ENCODE measurements at regions not wholly inside any gene's neighbourhood (a gene's known extent, or its start where the extent isn't known, plus 50 kb on each side); places are given as distances from the start of the nearest gene placed in this dataset.
"Not testable (repeated sequence)": the region's sequence is repeated elsewhere in the genome, so short reads cannot be mapped to it uniquely, and the experiment has no call there.

DNA sequence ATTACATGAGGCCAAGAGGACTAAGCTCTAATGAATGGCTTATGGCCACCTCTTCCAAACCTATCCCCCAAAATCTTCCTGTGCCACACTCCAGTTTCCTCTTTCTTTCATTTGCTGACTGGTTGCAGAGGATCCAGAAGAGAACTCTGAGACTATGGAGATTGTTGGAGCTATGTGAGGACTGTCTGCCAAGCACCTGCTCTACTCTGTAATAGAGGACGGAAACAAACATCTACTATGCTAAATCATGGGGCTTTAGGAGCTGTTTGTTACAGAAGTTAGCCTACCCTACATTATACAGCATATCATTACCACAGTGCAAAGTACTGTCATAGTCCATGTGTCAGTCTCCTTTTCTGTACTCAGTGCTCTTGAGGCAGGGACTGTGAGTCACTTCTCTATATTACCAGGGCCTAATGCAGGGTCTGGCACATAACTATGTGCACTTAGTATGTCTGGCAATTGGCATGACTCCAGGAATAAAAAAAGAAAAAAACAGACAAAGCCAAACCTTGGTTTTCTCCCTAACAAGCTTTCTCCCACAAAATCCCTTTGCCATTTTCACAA is 95.1 kb downstream of the RPAP3 start:
- DNase-seq, result no peak

DNA sequence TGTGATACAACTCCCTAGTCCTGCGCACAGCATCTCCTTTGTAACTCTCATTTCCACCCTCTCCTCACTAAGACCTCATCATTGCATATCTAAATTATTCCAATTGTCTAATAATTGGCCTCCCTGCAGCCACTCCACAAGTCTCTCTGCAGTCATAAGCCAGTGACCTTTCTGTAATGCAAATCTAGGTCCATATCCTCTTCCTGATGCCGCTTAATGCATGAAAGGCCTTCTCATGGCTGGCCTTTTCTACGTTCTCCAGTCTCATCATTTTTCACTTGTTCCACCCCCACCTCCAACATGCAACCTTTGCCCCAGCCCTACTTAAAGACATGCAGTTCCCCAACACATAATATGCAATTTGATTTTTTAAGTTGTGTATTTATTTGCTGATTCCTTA is 96.0 kb downstream of the RPAP3 start:
- DNase-seq, result no peak

- DNase-seq, result not testable (repeated sequence)
Measured at GRCh38 chr12:47608671-47609070, 97.2 kb downstream of the RPAP3 start.

DNA sequence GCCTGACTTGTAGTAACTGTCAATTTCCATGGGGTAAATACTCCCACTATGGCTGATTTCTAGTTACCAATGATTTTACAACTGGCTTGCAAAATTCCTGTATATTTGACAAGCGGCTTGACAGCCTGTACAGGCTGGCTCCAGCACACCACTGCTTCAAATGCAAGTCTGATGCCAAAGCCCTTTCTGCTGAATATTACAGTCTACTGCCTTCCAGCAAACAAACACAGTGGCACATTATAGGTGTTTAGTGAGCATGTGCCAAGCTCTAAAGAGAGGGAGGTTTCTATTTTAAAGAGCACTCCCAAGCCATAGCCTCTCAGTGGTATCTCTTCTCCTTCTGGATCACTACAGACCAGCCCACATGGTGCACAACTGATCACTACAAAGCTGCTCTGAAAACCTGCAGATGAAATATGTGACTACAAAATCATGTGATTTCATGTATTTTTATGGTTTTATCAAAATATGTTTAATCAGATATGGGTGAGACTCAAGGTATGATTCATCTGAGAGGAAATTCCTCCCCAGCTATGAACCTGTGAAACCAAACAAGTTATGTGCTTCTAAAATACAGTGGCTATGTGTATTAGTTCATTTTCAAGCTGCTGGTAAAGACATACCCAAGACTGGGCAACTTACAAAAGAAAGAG is 101.5 kb downstream of the RPAP3 start:
- peak; percentile 19 for DNase-seq

DNA sequence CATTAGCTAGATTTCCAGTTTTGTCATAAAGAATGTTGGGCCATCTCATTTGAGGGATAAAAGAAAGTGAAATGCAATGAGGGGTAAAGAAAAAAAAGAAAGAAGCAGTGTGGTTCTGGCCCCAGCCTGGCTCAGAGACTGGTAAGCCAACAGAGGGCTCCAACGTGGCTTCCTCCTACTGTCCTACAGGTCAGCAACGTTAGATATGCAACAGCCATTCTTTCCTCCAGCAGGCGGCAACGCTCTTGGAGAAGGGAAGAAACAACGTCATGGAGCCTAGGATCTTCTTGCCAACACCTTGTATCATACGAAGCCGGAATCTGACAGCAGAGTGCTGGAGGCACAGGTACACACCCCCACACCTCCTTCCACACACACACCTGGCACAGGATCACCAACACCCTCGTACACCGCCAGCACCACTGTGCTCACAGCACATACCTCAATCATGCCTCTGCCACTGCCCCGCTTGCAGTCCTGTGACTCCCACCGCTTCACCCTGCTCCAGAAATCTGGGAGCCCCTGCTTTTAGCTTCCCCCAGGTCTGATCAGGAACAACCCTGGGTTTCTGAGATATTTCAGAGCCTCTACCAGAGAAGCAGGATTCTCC is 102.8 kb downstream of the RPAP3 start:
- no peak for DNase-seq

- DNase-seq, result no peak
Measured at GRCh38 chr12:47602325-47602724, 103.5 kb downstream of the RPAP3 start.

DNA sequence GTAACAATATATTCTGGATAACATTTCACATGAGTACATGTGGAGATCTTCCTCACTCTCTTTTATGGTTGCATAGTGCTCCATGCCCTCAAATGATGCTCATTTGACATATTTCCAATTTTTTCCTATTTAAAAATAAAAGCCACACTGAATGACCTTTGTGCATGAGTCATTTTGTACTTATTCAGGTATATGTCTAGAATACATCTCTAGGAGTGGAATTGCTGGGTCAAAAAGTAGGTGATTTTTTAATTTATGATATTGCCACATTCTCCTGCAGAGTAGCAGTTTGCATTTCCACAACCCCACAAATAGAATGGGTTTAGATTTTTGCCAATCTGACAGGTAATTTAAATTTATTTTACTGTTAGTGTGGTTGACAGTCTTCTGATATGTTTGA is 104.8 kb downstream of the RPAP3 start:
- DNase-seq, result no peak

- no peak for DNase-seq
Measured at GRCh38 chr12:47591795-47592194, 114.0 kb downstream of the RPAP3 start.

DNA sequence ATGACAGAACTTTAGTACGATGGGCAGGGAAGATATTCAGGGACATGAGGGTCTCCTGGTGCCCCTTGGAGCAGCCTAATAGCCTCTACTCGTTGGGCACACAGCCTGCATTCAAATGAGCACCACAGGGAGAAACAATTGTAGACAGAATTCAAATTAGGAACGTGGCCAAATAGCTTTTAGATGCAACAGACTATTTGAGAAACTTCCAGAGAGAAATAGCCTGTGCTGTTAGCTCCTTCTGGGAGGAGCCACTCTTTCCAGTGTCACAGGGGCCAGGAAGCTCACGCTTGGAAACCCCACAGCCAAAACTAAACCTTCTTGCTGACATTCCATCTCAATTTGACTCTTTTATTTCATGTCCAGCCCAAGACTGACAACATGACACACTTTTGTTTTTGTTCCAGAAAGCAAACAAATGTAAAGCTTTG is 114.5 kb downstream of the RPAP3 start:
- no peak for DNase-seq

DNA sequence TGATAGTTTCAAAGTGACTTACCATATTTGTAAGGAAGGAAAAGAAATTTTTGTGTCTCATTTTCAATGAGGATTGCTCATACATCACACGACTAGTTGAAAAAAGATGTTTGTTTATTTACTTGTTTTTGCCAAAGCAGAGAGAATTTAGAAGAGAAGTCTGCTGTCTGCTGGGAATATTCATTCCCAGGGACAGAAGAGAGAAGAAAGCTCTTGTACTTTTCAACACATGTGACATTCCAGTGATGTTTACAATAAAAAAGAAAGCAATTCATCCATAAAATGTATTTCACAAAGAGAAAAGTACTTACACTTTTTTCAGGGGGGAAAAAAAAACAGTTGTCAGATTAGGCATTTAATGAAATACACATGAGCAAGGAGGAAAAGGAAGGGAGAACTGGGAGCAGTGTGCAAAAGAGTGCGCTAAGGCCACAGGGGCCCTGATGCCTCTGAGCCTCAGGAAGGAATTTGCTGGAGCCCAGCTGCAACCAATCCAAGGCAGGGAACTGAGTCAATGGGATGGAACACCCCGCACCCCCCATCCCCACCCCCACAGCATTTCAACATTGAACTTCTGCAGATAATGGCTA is 115.0 kb downstream of the RPAP3 start:
- DNase-seq, result no peak

- no peak for DNase-seq
Measured at GRCh38 chr12:47586952-47587669, 118.7 kb downstream of the RPAP3 start.

DNA sequence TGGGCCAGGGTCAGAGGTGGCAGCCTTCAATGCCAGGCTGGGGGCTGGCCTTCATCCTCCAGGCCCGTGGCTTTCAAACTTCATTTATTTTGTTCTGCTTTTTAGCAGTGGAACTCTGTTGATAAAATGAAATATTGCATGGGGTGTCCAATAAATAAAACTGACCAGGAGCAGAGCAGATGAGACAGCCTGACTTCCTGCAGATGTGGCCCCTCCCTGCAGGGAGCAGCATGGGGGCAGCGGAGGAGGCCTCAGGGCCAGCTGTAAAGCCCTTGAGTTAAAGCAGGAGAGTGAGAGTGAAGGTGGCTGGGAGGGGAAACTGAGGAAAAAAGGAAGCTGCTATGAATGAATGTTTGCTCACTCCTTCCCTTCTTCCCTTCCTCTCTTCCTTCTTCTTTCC is 120.3 kb downstream of the RPAP3 start:
- DNase-seq, result no peak

DNA sequence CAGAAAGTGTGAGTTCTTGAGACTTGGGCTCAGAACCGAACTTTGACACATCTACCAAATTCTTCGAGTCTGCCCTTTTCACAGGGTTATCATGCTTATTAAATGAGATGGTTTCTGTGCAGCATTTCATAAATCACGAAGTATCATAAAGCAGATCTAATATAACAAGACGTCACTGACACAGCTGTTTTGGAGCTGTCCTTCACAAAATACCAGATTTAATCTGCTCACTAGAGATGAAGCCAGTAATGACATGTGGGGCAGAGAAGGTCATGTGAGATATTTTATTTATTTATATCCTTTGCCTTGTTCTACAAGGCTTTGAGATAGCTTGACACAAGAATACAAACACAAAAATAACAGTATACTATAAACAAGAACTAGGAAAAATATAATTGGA is 127.0 kb downstream of the RPAP3 start:
- DNase-seq, result no peak

DNA sequence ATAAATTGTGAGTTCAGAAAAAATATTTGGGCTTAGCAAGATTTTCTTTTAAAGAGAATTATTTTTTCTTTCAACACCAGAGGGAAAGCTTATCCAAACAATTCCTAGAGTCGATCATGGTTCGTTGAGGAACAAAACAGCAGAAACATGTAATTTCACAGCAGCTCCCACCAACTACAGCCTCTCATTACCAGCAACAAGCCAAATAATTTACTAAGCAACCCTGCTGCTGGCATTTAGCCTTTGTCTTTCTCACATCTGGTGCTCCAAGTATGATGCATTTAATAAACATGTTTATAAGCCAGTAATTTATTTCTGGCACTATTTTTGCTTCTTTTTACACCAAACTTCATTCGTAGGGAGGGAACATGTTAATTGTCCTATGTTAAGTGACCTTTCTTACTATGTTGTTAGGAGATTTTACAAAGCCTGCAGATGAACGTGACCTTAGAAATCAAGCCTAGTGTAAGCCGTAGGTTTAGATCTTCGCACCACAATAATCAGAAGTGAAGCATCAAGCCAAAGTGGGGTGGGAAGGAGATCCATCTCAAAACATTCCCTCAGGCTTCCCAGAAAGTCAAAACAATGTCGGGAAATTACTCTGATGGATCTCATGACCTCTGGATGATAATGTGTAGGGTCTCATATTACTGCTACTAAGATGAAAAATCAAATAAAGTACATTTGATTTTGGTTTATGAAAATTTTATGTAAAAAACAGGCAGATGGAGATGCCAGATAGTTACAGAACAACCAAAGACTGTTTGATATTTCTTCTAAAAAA is 128.4 kb downstream of the RPAP3 start:
- DNase-seq, result no peak

DNA sequence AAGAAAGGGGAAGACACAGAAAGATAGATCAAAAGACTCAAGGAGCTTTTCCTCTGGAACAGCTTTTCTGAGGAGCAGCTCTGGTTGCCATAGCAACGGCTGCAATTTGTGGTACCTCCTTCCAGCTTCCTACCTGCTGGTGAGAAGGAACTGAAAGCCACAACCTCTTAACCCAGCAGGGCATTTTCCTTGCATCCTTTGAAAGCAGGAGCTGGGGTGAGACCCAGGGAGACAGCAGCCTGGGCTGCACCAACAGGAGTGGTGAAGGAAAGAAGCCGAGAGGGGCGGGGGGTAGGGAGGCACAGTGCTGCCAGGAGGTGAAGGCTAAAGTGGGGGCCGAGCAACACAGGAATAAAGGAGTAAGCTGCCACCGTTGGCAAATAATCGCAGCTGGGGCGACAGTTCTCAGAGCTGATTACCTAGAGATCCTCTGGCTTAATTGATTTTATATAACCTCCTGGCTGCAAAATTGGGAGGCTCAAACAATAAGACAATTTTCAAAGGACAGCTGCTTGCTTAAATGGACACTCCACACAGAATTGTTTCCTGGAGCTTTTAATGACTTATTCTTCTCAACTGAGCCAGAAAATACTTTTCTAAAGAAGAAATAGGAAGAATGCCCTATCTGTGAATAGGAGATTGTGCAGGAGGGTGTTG is 129.4 kb downstream of the RPAP3 start:
- no peak for DNase-seq

DNA sequence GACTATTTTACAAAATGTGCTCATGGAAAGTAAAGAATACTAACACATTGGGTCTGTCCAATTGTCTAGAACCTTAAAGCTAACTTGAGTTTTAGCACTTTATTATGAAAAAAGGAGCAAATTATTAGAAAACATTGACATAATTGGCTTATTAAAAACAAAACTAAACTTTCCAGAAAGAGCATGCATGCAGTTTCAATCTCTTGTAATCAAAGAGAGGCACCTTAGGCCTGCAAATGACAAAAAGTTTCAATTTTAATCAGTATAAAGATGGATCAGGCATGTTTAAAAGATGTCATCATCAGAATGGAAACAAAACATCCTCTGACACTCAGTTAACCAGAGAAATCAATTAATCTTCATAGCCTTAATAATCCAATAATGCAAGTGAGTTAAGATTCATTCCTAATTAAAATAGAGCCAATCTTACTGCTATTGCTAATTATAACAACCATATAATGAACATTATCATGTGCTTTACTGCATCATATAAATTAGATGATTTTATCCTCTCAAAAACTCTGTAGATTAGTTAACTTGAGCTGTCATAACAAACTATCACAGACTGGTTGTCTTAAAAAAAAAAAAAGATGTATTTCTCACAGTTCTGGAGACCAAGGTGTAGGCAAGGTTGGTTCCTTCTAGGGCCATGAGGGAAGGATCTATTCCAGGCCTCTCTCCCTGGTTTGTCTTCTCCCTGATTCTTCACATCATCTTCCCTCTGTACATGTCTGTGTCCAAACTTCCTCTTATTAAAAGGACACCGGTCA is 131.4 kb downstream of the RPAP3 start:
- no peak for DNase-seq

DNA sequence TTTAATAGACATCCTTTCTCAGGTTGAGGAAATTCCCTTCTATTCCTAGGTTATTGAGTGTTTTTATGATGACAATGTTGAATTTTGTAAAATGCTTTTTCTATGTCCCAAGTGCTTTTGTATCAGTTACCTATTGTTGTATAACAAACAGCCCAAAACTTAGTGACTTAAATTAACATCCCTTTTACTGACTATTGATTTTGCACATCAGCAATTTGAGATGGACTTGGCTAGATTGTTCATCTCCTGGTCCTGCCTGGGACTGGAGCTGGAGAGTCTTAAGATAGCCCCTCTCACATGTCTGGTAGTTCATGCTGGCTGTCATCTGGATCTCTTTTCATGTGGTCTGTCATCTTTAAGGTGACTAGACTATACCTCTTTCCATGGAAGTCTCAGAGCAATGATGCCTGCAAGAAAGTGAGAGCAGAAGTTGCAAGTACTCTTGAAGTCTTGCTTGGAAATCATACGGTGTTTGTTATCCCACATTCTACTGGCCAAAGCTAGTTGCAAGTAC is 132.6 kb downstream of the RPAP3 start:
- no peak for DNase-seq

- no peak for DNase-seq
Measured at GRCh38 chr12:47570151-47570550, 135.7 kb downstream of the RPAP3 start.

GRCh38 chr12:47562201-47562600 is 143.6 kb downstream of the RPAP3 start:
- DNase-seq, result no peak

DNA sequence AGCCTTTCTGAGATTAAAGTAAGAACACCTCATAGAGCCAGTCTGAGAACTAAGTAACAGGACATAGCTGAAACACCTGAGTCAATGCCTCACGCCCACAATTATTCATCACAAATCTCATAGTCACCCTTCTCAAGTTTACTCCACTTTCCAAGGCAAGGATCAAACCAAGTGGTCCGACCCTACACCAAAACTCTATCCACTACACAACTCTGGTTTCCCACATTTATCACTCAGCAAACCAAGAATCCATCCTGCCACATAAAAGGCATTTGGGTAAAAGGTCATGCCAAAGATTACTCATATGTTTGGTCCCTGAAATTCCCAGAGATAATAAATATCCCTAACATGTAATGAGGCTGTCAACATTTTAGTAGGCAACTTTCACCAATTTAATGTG is 144.1 kb downstream of the RPAP3 start:
- no peak for DNase-seq

GRCh38 chr12:47560415-47560814 is 145.4 kb downstream of the RPAP3 start:
- no peak for DNase-seq
